ENCODE measurements at regions not wholly inside any gene's neighbourhood (a gene's known extent, or its start where the extent isn't known, plus 50 kb on each side); places are given as distances from the start of the nearest gene placed in this dataset.
"Not testable (repeated sequence)": the region's sequence is repeated elsewhere in the genome, so short reads cannot be mapped to it uniquely, and the experiment has no call there.

DNA sequence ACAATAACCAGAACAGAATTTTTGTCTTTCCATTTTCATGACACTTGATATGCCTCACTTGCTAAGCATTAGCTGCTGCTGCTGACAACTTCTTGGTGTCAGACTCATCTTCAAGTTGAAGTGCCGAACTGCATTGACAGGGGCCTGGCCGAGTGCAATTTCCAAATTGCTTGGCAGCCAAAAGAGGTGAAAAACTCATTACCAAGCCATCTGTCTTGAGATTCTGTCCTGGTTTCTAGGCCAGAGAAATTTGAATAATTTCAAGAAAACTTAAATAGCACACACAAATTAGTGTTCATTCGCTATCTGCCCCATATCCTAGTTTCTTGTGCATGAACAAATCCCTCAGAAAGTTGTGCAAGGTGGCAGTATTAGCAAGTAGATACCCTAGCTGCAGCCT is 165.3 kb upstream of the RASSF8 start:
- DNase-seq (ENCODE audit: low read depth): no peak

DNA sequence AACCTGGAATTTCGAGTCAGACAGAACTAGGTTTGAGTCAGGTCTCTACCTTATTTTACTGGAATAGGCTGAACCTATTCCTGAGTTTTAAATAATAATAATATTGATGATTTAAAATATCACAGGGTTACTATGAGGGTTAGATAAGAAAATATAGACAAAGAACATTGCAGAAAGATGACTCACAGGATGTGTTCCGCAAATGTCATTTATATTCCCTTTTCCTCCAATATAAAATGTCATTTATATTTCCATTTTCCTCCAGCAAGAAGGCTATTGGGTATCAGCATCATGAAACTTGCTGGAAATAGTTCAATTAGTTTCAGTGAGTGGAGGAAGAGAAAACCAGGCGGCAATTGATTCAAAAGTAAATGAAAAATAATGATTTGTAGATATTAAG is 163.9 kb upstream of the RASSF8 start:
- no peak for DNase-seq (ENCODE audit: low read depth)

DNA sequence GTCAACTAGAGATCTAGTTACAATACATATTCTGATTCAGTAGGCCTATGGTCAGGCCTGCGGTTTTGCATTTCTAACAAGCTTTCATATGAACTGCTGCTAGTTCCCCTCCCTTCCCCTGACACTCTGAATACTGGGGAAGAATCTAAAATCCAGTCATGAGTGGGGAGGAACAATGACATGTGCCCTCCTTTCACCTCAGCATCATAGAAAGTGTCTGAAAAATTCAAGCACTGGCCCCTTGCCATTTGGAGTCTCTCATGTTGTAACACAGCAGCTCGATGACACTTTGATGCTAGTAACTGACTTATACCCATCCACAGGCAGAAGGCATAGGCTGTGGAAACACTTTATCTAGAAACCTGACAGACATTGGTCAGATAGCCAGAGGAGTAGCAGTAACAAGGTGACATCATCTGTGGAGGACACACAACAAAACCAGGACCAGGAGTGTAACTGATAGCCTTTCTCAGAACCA is 161.9 kb upstream of the RASSF8 start:
- DNase-seq (ENCODE audit: low read depth): no peak

DNA sequence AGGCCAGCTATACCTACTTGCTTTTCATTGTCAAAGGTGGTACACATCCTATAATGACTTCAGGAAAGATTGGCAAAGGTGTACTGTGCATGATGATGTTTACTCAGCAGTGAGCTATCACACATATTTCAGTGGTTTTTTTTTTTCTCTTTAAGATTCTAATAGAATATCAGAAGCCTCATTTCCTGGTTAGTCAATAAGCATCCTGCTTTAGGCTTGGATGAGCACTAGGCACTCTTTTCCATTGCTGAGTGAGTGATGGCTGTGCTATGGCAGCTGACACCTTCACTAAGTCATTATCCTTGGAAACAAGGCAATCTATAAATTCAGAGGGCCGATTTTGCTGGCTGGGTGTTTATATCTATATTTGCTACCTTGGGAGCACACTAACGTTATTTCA is 161.1 kb upstream of the RASSF8 start:
- DNase-seq (ENCODE audit: low read depth): no peak

DNA sequence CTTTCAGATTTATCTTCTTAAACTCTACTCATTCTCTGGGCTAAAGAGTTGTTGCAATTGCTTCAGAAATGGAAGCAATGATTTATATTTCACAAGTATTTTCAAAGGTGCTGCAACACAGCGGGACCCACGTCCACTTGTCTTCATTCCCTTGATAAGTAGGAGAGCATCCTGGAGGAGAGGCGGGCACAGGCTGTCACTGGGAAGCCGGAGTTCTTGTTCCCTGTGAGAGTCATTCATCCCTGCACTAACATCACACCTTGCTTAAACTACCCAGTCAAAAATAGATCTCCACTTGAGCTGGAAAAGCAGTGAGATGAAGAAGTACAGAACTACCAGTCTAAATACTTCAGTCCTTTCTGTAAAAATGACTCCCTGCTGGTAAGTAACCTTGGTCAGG is 160.5 kb upstream of the RASSF8 start:
- DNase-seq (ENCODE audit: low read depth): no peak

- no peak for DNase-seq (ENCODE audit: low read depth)
These were observed 158.4 kb upstream of the RASSF8 start for GRCh38 chr12:25800101-25800500.

DNA sequence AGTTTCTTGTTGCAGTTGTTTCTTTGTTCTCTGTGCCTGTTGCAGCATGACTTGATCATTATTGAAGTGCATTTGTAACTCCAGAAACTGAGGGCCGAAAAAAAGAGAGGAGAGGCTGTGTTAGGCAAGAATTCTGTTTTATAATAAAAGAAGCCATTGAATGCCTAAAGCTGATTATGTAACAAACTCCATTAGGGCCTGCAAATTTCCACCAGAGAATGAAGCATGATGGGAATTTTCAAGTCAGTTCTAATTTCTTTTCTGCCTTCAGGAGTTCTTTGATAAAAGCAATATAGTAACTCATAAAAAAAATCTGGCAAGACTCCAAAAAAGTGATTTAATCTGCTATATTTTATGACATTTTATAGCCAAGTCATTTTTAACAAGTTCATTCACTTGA is 156.7 kb upstream of the RASSF8 start:
- DNase-seq (ENCODE audit: low read depth): no peak

DNA sequence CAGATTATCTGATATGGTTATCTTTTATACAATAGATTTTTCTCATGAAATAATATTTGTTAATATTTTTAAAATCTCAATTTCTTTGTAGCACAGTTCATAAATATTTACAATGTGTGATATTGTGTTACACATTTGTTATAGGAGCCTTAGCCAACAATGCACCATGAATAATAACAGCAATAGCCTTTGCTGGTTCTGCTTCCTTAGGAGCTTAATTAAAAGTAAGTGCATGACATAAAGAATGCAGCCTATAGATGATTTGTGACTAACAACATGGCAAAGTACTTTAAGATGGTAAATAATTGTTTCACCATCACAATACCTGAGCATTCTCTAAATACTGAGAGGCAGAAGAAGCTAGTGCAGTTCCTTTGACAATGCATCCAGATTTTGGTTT is 156.3 kb upstream of the RASSF8 start:
- DNase-seq (ENCODE audit: low read depth): no peak

DNA sequence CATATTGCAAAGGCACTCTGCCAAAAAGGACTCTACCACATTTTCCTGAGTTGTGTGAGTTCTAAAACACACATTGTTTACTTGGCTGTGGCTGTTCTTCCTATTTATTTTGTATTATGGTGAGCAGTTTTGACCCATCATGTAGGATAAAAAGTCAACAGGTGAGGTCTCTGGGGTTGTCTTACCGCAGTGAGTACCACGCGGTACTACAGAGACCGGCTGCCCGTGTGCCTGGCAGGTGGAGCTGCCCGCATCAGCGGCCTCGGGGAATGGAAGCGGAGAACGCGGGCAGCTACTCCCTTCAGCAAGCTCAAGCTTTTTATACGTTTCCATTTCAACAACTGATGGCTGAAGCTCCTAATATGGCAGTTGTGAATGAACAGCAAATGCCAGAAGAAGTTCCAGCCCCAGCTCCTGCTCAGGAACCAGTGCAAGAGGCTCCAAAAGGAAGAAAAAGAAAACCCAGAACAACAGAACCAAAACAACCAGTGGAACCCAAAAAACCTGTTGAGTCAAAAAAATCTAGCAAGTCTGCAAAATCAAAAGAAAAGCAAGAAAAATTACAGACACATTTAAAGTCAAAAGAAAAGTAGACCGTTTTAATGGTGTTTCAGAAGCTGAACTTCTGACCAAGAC is 155.3 kb upstream of the RASSF8 start:
- not testable (repeated sequence) for DNase-seq (ENCODE audit: low read depth)

DNA sequence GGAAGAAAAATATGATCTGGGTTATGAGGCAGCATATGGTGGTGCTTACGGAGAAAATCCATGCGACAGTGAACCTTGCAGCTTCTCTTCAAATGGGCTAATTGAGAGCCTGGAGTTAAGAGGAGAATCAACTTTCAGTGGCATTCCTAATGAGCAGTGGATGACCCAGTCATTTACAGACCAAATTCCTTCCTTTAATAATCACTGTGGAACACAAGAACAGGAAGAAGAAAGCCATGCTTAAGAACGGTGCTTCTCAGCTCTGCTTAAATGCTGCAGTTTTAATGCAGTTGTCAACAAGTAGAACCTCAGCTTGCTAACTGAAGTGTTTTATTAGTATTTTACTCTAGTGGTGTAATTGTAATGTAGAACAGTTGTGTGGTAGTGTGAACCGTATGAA is 154.2 kb upstream of the RASSF8 start:
- DNase-seq (ENCODE audit: low read depth): not testable (repeated sequence)

- no peak for DNase-seq (ENCODE audit: low read depth)
These were observed 152.2 kb upstream of the RASSF8 start for GRCh38 chr12:25806271-25806670.

DNA sequence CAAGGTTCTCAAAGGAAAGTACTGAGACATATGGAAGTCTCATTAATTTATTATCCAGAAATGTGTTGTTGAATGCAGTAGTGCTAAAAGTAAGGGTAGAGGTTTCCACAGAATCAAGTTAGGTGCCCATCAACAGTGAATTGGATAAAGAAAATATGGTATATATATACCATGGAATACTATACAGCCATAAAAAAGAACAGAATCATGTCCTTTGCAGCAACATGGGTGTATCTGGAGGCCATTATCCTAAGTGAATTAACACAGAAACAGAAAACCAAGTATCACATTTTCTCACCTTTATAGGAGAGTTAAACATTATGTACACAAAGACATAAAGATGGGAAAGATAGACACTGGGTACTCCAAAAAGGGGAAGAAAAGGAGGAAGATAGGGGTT is 149.9 kb upstream of the RASSF8 start:
- DNase-seq (ENCODE audit: low read depth): no peak

GRCh38 chr12:25810683-25811082 is 147.8 kb upstream of the RASSF8 start:
- no peak for DNase-seq (ENCODE audit: low read depth)

GRCh38 chr12:25811656-25812126 is 146.8 kb upstream of the RASSF8 start:
- DNase-seq (ENCODE audit: low read depth): peak; percentile 60

DNA sequence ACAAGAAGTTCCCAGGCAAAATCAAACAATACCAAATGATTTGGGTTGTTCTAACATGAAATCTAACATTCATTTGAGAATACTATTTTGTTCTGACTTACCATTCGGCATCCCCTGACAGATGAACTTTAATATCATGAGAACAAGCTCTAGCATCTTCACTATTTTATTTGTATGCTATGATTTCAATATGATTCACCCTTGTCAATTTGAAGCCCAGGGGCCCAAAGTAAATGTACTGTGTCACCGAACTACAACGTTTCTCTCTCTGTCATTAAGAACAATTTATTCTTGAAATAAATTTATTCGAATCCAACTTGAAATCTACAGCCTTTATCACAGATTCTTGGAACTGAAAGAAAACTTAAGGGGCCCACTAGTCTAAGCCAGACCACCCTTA is 146.2 kb upstream of the RASSF8 start:
- DNase-seq (ENCODE audit: low read depth): no peak

DNA sequence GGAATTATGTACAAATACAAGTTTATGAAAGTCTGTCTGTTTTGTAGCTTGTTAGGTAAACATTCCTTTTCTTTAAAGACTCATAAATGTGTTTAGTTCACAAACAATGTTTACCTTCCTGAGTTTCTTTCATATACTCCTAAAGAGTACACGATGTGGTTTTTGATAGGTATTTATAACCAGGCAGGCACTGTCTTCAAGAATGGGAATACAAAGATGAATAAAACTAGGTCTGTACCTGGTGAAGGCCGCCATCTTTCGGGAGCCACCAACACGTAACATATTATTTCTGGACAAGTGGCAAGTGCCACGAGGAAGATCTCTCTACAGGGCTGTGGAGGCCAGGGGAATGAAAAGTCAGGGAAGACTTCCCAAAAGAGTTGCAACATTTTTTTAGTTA is 144.6 kb upstream of the RASSF8 start:
- DNase-seq (ENCODE audit: low read depth): no peak

GRCh38 chr12:25816637-25817036 is 141.8 kb upstream of the RASSF8 start:
- no peak for DNase-seq (ENCODE audit: low read depth)

DNA sequence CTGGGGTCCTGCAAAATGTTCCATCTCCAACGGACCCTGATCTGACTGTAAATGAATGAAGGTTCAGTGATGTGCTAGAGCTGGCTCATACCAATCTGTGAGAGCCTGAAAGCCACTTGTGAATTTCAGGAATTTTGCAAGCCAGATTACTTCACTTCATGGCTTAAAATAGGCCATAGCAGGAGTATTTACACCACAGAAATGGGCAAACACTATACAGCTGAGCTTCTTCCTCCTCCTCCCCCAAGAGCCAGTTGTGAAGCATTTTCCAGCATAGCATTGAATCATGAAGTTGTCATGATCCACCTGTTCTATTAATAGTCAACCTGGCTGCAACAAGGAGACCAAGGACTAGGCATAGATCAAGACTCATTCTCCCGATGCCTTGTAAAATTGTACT is 141.3 kb upstream of the RASSF8 start:
- no peak for DNase-seq (ENCODE audit: low read depth)

DNA sequence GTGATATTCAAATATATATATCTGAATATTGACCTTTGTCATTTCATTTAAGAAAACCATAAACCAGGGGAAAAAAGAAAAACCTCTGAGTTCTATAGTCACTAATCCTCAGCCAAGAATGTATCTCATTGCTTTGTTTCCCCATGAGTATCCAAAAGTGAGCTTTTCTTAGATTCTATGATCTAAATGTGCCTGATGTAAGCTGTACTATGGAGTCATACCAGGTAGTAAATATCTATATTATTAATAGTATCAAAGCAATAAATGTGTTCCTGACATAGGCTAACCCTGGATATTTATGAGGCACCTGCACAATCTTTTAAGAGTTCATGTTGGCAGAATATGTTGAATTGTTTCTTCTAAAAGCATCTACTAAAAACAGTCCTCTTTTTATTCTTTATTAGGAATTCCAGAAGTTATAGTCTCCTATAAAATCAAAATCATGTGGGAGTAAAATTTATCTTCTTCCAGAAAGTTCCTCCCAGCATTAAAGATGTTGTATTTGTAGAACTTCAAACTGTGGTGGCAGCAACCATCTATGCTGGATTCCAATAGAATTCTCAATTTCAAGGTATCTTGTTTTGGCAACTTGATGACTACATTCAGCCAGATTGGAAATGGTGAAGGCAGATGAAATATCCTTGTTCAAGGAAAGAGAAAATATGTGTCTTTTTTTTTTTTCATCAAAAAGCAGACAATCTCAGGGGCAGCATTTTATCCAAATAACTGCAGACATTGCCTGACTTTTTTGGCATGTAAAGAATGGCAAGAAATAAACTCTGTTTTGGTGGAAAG is 139.7 kb upstream of the RASSF8 start:
- no peak for DNase-seq (ENCODE audit: low read depth)

- DNase-seq (ENCODE audit: low read depth): no peak
These were observed 138.8 kb upstream of the RASSF8 start for GRCh38 chr12:25819691-25820090.

- no peak for DNase-seq (ENCODE audit: low read depth)
These were observed 136.2 kb upstream of the RASSF8 start for GRCh38 chr12:25822281-25822680.

- no peak for DNase-seq (ENCODE audit: low read depth)
These were observed 133.7 kb upstream of the RASSF8 start for GRCh38 chr12:25824734-25825133.

- no peak for DNase-seq (ENCODE audit: low read depth)
These were observed 133.0 kb upstream of the RASSF8 start for GRCh38 chr12:25825446-25825845.

DNA sequence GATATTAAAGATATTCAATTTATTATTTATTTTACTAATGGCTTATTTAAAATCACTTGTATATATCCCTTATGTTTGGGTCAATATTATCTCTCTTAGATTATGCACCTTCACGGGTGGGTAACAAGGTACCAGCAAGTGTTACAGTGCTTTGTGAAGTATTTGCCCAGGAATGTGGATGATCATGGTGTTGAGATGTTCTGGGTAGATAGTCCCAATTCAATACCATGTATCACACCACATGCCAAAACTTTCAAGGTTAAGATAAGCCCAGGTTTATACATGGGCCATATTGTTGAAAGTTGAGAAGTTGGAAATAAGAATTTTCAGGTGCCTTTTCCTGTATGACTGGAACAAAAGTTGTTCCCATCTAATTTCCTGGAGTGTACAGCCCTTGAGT is 131.3 kb upstream of the RASSF8 start:
- no peak for DNase-seq (ENCODE audit: low read depth)

Measured in GM04504 (cell line).